Ovary (tissue), 7 donors: ENCODE measurements at regions not wholly inside any gene's neighbourhood (a gene's known extent, or its start where the extent isn't known, plus 50 kb on each side); places are given as distances from the start of the nearest gene placed in this dataset.

ENCODE experiments used
- DNase-seq, 5 donors: peaks; one replicate each; pipeline ENCODE4 v3.0.0-alpha.2; 2019 to 2020
- H3K27ac ChIP-seq, 2 donors: fragments of 200-600 bp; one replicate each; pipeline versions ENCODE4 v1.5.1 to v1.8.0; 2019 to 2022
- H3K27me3 ChIP-seq: fragments of 200-600 bp; one replicate; pipeline ENCODE4 v1.8.0; 2022
- H3K36me3 ChIP-seq: fragments of 200-600 bp; sonication (generic); one replicate; pipeline ENCODE4 v1.5.1; 2019
- H3K4me1 ChIP-seq: one replicate; pipeline ENCODE4 v1.8.1; 2013; ENCODE audit warnings: mild to moderate bottlenecking, moderate library complexity; ENCODE audit not compliant: insufficient read depth
- H3K4me3 ChIP-seq: fragments of 200-600 bp; sonication (generic); one replicate; pipeline ENCODE4 v1.5.1; 2017
- H3K9me3 ChIP-seq, 2 donors: fragments of 200-600 bp in 1 of 2; sonication (generic) in 1 of 2; one replicate each; pipeline versions ENCODE4 v1.5.1 to v1.8.1; 2013 to 2019; ENCODE audit warnings: mild to moderate bottlenecking in 1 of 2, moderate library complexity in 1 of 2
- EP300 ChIP-seq: sonication (generic); formaldehyde crosslinking; IDR thresholded peaks from one replicate; pipeline ENCODE4 v1.6.1; 2017; ENCODE audit warnings: antibody characterized with exemption
- POLR2A ChIP-seq: fragments of 450-650 bp; IDR thresholded peaks from one replicate; pipeline ENCODE4 v1.6.1; 2017; ENCODE audit warnings: antibody characterized with exemption, mild to moderate bottlenecking, moderate library complexity
- WGBS, 3 donors: extraction: QIAGEN DNeasy Blood & Tissue Kit in 1 of 3; methylation state at CpG; one replicate each; pipeline versions ENCODE4 v1.1.5 to v1.1.7; 2013 to 2017; 5-methylcytosine and 5-hydroxymethylcytosine counted together
- intact Hi-C, 4 donors: fragments of 100-400 bp; cut with DNase I; formaldehyde crosslinking; loops; one replicate each; pipeline versions ENCODE4 v1.11.0 to v1.15.1; 2022 to 2023
- TF ChIP-seq, protein P1 (sequence below), 3 donors: fragments of 450-650 bp in 2 of 3; fragments of 200-600 bp in 1 of 3; IDR thresholded peaks; one replicate each; pipeline versions ENCODE4 v1.5.1 to v1.8.0; 2016 to 2022; ENCODE audit warnings: antibody characterized with exemption in 3 of 3, mild to moderate bottlenecking in 1 of 3
- donor health status: DM: no; HTN: no; CAD: no; lungs with moderate emphysema.
- donor health status: DM: no; HTN: no; CAD: no.
- donor health status: Bipolar disorder and iron deficiency.
- donor health status: DM: no; HTN: no; CAD: no.
- donor health status: DM: yes; HTN: yes; CAD: no.

DNA sequence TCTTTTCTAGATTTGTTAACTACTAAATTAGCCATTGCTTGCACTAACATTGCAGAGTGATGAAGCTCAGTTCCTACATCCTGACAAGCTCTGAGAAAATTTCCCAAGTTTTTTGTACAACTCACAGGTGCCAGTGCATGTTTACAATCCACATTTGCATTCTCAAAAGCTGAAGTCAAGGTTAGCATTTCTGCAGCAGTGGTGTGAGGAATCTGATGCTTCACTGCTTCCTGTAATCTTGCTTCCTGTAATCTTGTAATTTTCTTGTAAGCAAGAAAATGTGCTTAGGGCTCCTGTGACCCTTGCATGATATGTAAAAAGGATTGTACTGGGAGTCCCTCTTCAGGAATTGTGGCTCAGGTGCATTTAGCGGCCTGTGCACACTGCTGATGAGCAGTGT is 207.4 kb upstream of the CXCL13 start:
- H3K27ac ChIP-seq = no peak overlapping the region
- H3K36me3 ChIP-seq = no peaks in the 10 kb centered on the region
- H3K9me3 ChIP-seq = no peaks in the 10 kb centered on the region
- no peak for DNase-seq
- WGBS, 3 donors = 90 to 95% (median 92%) methylated on average over 1 of the region's 1 CpG
- intact Hi-C loops = no loop called here
- H3K4me1 ChIP-seq = no peaks in the 10 kb centered on the region
- H3K4me3 ChIP-seq = no peak overlapping the region
- no peaks in the 10 kb centered on the region for H3K27me3 ChIP-seq
- TF ChIP-seq EP300 = no peak
- no peak for TF ChIP-seq POLR2A
- TF ChIP-seq, protein P1, sequence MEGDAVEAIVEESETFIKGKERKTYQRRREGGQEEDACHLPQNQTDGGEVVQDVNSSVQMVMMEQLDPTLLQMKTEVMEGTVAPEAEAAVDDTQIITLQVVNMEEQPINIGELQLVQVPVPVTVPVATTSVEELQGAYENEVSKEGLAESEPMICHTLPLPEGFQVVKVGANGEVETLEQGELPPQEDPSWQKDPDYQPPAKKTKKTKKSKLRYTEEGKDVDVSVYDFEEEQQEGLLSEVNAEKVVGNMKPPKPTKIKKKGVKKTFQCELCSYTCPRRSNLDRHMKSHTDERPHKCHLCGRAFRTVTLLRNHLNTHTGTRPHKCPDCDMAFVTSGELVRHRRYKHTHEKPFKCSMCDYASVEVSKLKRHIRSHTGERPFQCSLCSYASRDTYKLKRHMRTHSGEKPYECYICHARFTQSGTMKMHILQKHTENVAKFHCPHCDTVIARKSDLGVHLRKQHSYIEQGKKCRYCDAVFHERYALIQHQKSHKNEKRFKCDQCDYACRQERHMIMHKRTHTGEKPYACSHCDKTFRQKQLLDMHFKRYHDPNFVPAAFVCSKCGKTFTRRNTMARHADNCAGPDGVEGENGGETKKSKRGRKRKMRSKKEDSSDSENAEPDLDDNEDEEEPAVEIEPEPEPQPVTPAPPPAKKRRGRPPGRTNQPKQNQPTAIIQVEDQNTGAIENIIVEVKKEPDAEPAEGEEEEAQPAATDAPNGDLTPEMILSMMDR (IDR thresholded peaks at IDR 0.05) = no peak

GRCh38 chr4:77399831-77400230 is 205.8 kb upstream of the CXCL13 start:
- DNase-seq = no peak
- Histone ChIP-seq H3K27me3 (no peaks in the 10 kb centered on the region), H3K36me3 (no peaks in the 10 kb centered on the region), H3K27ac (no peak overlapping the region), H3K4me1 (no peaks in the 10 kb centered on the region), H3K4me3 (no peak overlapping the region), H3K9me3 (no peaks in the 10 kb centered on the region)
- intact Hi-C loops = no loop called here
- TF ChIP-seq POLR2A (no peak), EP300 (no peak)
- TF ChIP-seq, protein P1 (IDR thresholded peaks at IDR 0.05) = no peak

DNA sequence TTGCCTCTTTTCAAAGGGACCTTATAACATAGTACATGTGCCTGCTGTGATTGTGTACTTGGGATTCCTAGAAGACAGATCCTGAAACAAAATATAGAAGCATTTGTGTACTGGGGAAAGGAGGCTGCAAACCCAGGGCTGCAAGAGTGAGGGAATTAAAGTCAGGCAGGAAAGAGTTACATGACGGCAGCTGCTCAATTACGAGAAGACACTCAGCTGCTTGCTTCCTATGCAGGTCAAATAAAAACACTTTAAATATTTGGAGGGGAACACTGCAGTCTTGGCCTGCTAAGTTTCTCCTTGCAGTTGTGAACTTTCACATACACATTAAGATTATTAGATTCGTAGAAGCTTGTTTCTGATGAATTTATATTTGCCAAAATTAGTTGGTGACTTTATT is 191.9 kb upstream of the CXCL13 start:
- no peak for DNase-seq
- Histone ChIP-seq H3K9me3 (no peaks in the 10 kb centered on the region), H3K27me3 (no peaks in the 10 kb centered on the region), H3K27ac (no peak overlapping the region), H3K4me3 (no peak overlapping the region), H3K4me1 (no peaks in the 10 kb centered on the region), H3K36me3 (no peaks in the 10 kb centered on the region)
- WGBS, 3 donors = 4 to 10% (median 9%) methylated on average over 3 of the region's 3 CpGs
- TF ChIP-seq POLR2A (no peak), EP300 (no peak)
- TF ChIP-seq, protein P1 (IDR thresholded peaks at IDR 0.05) = no peak
- intact Hi-C loops = no loop called here

DNA sequence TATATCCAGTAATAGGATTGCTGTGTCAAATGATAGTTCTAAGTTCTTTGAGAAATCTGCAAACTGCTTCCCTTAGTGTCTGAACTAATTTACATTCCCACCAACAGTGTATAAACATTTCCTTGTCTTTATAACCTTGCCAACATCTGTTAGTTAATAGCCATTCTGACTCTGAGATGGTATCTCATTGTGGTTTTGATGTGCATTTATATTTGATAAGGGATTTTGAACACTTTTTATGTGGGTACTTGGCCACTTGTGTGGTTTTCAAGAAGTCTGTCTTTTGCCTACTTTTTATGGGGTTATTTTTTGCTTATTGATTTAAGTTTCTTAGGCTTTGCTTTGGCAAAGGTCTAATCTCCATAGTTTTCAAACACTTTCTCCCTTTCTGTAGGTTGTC is 189.9 kb upstream of the CXCL13 start:
- H3K27me3 ChIP-seq = no peaks in the 10 kb centered on the region
- H3K27ac ChIP-seq = no peak overlapping the region
- H3K4me1 ChIP-seq = no peaks in the 10 kb centered on the region
- no peaks in the 10 kb centered on the region for H3K9me3 ChIP-seq
- H3K4me3 ChIP-seq = no peak overlapping the region
- DNase-seq = no peak
- no peak for TF ChIP-seq EP300
- TF ChIP-seq, protein P1 (IDR thresholded peaks at IDR 0.05) = no peak
- no peak for TF ChIP-seq POLR2A
- intact Hi-C loops = no loop called here
- H3K36me3 ChIP-seq = no peaks in the 10 kb centered on the region

- no peak for DNase-seq
- H3K27me3 ChIP-seq = no peaks in the 10 kb centered on the region
- H3K36me3 ChIP-seq = no peaks in the 10 kb centered on the region
- TF ChIP-seq, protein P1 (IDR thresholded peaks at IDR 0.05) = no peak
- TF ChIP-seq POLR2A (no peak), EP300 (no peak)
- WGBS, 3 donors = 67 to 75% (median 70%) methylated on average over 1 of the region's 1 CpG
- no peaks in the 10 kb centered on the region for H3K9me3 ChIP-seq
- H3K27ac ChIP-seq = no peak overlapping the region
- H3K4me1 ChIP-seq = no peaks in the 10 kb centered on the region
- no peak overlapping the region for H3K4me3 ChIP-seq
- intact Hi-C loops = no loop called here
Measured at GRCh38 chr4:77418333-77418732, 187.3 kb upstream of the CXCL13 start.
